Stimulated activated effector memory CD8-positive, alpha-beta T cell treated with anti-CD3 and anti-CD28 coated beads, Interleukin-12 subunit alpha, Interleukin-12 subunit beta, amount 100 ng/mL, for 72 hours (primary cell): ENCODE measurements at regions not wholly inside any gene's neighbourhood (a gene's known extent, or its start where the extent isn't known, plus 50 kb on each side); places are given as distances from the start of the nearest gene placed in this dataset.
"Not testable (repeated sequence)": the region's sequence is repeated elsewhere in the genome, so short reads cannot be mapped to it uniquely, and the experiment has no call there.

Source experiments
- ATAC-seq: fragments of 150-1000 bp; cut with Tn5 transposase; 2 replicates; pipeline ENCODE4 v1.10.0; 2021
- DNase-seq, 2 donors: peaks; one replicate each; pipeline ENCODE4 v3.0.0; 2021 to 2022; ENCODE audit warnings: low spot score in 2 of 2
- H3K27ac Mint-ChIP-seq: one replicate; pipeline ENCODE4 v1.8.0; 2022; ENCODE audit warnings: mild to moderate bottlenecking, mixed read lengths
- H3K36me3 Mint-ChIP-seq: one replicate; pipeline ENCODE4 v1.8.0; 2022; ENCODE audit warnings: mild to moderate bottlenecking, mixed read lengths
- H3K4me1 Mint-ChIP-seq: one replicate; pipeline ENCODE4 v1.8.0; 2022; ENCODE audit warnings: mixed read lengths
- H3K4me3 Mint-ChIP-seq: one replicate; pipeline ENCODE4 v1.8.0; 2022; ENCODE audit warnings: mild to moderate bottlenecking, mixed read lengths
- H3K9me3 Mint-ChIP-seq: one replicate; pipeline ENCODE4 v1.8.0; 2022; ENCODE audit warnings: mixed read lengths

DNA sequence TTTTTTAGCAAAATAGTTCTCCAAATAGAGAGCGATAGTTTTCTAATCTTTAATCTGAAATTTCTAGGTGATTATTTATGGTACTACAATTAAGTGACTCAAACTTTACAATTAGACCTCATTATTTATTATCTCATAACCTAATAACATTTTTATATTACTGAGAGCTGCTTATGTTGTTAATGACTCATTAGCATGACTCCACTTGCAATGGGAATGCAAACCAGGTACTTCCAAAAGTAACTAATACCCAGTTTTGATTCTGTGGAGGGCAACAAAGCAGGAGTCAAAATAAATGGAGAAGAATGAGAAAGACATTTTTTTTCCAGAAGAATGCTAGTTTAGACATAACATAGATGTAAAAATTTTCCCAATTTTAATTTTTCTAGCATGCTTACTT, 466.0 kb downstream of the PLK2 start:
- Mint-ChIP-seq H3K27ac (no peak overlapping the region), H3K9me3 (peaks cover 7% of the 10 kb centered on the region), H3K4me1 (no peaks in the 10 kb centered on the region), H3K36me3 (no peaks in the 10 kb centered on the region), H3K4me3 (no peak overlapping the region)
- ATAC-seq (no peak), DNase-seq (no peak)

DNA sequence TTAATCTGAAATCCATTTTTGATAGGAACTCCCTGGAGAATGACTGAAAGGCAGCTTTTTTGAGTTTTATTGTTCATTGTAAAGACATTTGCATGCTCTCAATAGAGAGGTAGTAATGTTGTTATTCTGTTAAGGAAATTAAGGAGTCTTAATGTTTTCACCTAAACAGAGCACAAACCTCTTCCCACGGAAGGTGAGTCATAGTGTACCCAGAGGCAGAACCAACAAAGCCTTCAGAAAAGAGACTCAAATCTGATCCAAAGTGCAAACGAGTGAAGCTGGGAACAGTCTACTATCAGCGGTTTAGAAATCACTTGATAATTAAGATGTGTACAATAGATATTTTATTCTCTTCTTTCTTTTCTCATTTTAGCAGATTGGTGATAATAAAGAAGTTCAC, 470.5 kb downstream of the PLK2 start:
- no peaks in the 10 kb centered on the region for H3K4me1 Mint-ChIP-seq
- H3K27ac Mint-ChIP-seq, result no peak overlapping the region
- no peak overlapping the region for H3K4me3 Mint-ChIP-seq
- no peaks in the 10 kb centered on the region for H3K36me3 Mint-ChIP-seq
- no peaks in the 10 kb centered on the region for H3K9me3 Mint-ChIP-seq
- ATAC-seq, result no peak
- DNase-seq, result no peak

DNA sequence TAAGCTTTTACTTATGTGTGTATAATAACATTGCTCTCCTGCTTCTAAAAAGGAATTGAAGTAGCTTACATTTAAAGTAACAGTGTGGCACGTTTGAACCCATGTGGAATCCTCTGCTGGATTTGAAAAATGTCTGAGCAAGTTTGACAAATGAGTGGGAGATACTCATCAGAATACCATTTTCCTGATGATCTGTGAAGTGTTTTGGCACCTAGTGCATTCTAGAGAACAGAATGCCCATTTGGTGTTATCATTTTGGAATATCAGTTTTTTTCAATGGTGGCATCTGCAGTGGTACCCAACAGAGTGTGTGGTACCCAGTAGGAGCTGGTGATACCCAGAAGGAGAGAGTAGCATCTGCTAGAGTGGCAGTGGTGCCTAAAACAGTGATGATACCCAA, 471.1 kb downstream of the PLK2 start:
- no peaks in the 10 kb centered on the region for H3K4me1 Mint-ChIP-seq
- no peaks in the 10 kb centered on the region for H3K36me3 Mint-ChIP-seq
- ATAC-seq (no peak), DNase-seq (no peak)
- no peaks in the 10 kb centered on the region for H3K9me3 Mint-ChIP-seq
- no peak overlapping the region for H3K27ac Mint-ChIP-seq
- H3K4me3 Mint-ChIP-seq, result no peak overlapping the region

DNA sequence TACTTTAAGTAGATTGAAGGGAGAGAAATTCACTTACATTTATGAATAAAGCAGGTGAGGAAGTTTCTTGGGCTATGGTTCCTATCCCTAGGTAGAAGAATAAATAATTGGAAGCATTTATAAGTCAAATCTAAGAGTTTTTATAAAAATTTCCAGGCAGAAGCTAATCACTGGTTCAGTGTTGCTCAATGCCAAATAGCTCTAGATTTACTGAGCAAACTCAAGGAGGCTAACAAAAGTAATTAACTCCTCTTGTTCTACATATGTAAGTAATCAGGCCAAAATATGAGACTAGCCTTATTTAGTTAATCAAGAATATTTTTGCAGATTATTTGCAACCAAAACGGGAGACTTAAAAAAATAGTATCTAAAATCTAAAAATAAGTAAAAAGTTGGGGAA, 472.3 kb downstream of the PLK2 start:
- Mint-ChIP-seq H3K9me3 (no peaks in the 10 kb centered on the region), H3K4me1 (no peaks in the 10 kb centered on the region), H3K27ac (no peak overlapping the region), H3K4me3 (no peak overlapping the region), H3K36me3 (no peaks in the 10 kb centered on the region)
- DNase-seq, result no peak
- no peak for ATAC-seq

DNA sequence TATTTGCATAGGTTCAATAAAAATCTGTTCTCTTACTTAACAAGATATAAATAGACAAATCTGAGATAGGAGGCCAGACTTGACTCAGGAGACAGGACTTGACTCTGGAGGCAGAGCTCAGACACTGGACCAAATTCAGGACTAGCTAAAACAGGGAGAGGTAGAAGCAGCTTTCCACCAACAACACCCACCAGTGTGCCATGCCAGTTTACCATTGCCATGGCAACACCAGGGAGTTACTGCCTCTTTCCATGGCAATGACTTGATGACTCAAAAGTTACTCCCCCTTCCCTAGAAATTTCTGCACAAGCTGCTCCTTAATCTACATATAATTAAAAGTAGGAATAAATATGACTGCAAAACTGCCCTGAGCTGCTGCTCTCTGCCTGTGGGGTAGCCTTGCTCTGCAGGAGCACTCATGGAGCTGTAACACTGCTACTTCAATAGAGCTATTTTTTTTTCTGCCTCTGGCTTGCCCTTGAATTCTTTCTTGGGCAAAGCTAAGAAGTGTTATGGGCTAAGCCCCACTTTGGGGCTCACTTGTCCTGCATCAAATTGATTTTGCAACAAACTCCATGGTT, 473.0 kb downstream of the PLK2 start:
- no peaks in the 10 kb centered on the region for H3K4me1 Mint-ChIP-seq
- DNase-seq (no peak), ATAC-seq (no peak)

DNA sequence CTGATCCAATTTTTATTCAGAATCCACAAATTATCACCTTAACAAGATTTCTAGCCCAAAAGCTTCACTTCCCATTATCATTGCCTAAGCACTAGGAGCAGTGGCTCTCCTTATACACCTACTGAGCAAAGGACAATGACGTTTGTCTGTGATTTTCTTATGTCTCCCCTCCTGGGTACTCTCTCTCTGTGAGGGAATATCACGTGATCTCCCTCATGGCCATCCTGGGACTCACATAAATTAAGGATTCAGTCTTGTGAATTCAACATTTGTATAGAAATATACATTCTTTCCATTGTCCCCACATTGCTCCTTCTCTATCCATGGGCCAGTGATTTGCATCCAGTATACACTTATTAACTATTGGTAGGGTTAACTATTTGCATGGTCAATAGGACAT, 476.5 kb downstream of the PLK2 start:
- H3K9me3 Mint-ChIP-seq, result no peaks in the 10 kb centered on the region
- H3K27ac Mint-ChIP-seq, result no peak overlapping the region
- H3K36me3 Mint-ChIP-seq, result no peaks in the 10 kb centered on the region
- no peaks in the 10 kb centered on the region for H3K4me1 Mint-ChIP-seq
- no peak for ATAC-seq
- H3K4me3 Mint-ChIP-seq, result no peak overlapping the region
- DNase-seq, result no peak

More for the DNA sequence above, 473.0 kb downstream of the PLK2 start:
- Mint-ChIP-seq H3K4me3 (no peak overlapping the region), H3K36me3 (no peaks in the 10 kb centered on the region), H3K9me3 (no peaks in the 10 kb centered on the region), H3K27ac (no peak overlapping the region)

DNA sequence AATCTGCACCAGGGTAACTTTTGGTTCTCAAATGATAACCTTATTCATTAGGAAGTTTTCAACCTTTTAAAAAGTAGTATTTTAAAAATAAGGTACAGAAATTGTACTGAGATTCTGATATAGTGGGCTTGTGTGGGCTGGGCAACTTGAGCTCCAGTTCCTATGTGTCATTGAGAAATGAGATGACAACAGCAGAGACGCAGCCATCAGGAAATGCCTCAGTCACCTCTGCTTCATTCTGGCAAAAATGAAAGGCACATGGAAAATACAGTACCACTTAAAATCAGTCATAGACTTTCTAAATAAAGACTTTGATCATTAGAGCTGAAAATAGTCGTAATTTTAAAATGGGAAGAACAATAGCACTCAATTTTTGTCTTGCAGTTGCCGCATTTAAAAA, 480.2 kb downstream of the PLK2 start:
- no peak overlapping the region for H3K4me3 Mint-ChIP-seq
- ATAC-seq, result no peak
- no peaks in the 10 kb centered on the region for H3K9me3 Mint-ChIP-seq
- H3K36me3 Mint-ChIP-seq, result no peaks in the 10 kb centered on the region
- H3K27ac Mint-ChIP-seq, result no peak overlapping the region
- DNase-seq, result no peak
- H3K4me1 Mint-ChIP-seq, result no peaks in the 10 kb centered on the region

DNA sequence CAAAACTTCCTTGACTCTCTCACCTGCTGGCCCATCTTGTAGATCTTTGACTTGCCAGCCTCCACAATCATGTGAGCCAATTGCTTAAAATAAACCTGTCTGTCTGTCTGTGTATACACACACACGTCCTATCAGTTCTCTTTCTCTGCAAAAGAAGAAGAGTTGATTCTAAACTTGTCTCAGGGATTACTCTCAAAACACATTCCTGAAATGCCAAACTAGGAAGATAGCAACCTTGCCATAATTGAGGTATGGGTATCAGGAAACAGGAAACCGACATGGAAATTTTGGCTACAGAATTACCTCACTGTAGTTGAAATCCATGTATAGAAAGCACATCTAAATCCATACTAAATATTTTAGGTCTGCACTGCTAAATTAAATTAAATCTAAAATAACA, 483.4 kb downstream of the PLK2 start:
- Mint-ChIP-seq H3K4me1 (no peaks in the 10 kb centered on the region), H3K9me3 (no peaks in the 10 kb centered on the region), H3K36me3 (no peaks in the 10 kb centered on the region), H3K4me3 (no peak overlapping the region), H3K27ac (no peak overlapping the region)
- DNase-seq (no peak), ATAC-seq (no peak)

DNA sequence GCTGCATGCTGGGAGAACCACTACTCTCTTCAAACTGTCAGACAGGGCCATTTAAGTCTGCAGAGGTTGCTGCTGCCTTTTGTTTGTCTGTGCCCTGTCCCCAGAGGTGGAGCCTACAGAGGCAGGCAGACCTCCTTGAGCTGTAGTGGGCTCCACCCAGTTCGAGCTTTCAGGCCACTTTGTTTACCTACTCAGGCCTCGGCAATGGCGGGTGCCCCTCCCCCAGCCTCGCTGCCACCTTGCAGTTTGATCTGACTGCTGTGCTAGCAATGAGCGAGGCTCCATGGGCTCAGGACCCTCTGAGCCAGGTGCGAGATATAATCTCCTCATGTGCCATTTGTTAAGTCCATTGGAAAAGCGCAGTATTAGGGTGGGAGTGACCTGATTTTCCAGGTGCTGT, 487.8 kb downstream of the PLK2 start:
- H3K36me3 Mint-ChIP-seq, H3K27ac Mint-ChIP-seq: not testable (repeated sequence)

DNA sequence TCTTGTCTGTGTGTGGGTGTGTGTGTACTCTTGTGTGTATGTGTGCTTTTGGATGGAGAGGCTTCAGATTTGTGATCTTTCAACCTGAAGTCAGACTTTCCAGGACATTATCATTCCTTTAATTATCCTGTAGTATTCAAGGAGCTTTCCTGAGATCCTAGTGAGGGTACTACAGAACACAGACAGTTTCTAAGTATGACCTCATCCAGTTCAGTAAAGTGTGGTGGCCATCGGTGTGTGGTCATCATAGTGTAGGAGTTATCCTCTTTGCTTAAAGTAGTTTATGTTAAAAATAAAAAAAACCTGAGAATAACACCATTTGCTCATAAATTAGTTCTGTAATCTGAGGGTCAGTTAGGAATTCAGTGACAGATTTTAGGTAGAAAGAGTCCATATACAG, 478.0 kb upstream of the ACTBL2 start:
- Mint-ChIP-seq H3K27ac (no peak overlapping the region), H3K9me3 (peaks cover 7% of the 10 kb centered on the region), H3K4me1 (no peaks in the 10 kb centered on the region), H3K4me3 (no peak overlapping the region), H3K36me3 (no peaks in the 10 kb centered on the region)
- no peak for DNase-seq
- no peak for ATAC-seq

More for the DNA sequence above, 487.8 kb downstream of the PLK2 start:
- not testable (repeated sequence) for ATAC-seq, DNase-seq, H3K9me3 Mint-ChIP-seq, H3K4me3 Mint-ChIP-seq, H3K4me1 Mint-ChIP-seq

DNA sequence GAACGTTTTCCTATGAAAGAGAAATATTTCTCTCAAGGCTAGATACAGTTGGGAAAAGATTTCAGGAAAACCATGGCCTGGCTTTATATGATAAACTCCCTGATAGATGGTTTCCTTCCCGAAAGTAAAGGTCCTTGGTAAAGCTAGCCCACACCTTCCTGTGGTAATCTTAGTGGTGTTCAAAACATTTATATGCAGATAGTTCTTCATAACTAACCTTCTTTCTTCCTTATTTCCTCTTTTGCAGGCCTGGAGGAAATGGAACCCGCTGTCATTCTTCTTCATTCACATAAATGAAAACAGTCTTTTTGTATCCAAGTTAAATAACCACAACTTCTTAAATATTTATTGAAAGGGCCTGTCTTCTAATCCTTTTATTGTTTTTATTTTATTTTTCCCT, 474.0 kb upstream of the ACTBL2 start:
- no peaks in the 10 kb centered on the region for H3K36me3 Mint-ChIP-seq
- no peak for DNase-seq
- H3K4me3 Mint-ChIP-seq, result no peak overlapping the region
- no peak for ATAC-seq
- H3K4me1 Mint-ChIP-seq, result no peaks in the 10 kb centered on the region
- no peaks in the 10 kb centered on the region for H3K9me3 Mint-ChIP-seq
- H3K27ac Mint-ChIP-seq, result no peak overlapping the region

DNA sequence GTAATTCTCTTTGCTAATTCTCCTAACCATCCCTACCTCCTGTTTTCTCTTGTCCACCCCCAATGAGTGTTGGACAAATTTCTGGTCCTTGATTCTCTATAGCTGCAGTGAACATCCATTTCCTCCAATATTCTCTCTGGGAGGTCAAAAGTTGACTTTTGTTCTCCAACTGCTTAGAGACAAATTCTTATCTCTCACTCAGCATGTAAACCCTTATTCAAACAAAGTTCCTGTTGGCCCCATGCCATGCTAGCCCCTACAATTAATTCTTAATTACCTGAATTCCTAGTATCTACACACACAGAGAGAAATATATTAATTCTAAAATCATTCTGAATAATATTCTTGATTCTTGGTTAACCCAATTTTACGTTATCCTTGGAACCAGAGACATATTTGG, 472.9 kb upstream of the ACTBL2 start:
- Mint-ChIP-seq H3K36me3 (no peaks in the 10 kb centered on the region), H3K4me1 (no peaks in the 10 kb centered on the region), H3K4me3 (no peak overlapping the region), H3K27ac (no peak overlapping the region), H3K9me3 (no peaks in the 10 kb centered on the region)
- no peak for ATAC-seq
- no peak for DNase-seq

DNA sequence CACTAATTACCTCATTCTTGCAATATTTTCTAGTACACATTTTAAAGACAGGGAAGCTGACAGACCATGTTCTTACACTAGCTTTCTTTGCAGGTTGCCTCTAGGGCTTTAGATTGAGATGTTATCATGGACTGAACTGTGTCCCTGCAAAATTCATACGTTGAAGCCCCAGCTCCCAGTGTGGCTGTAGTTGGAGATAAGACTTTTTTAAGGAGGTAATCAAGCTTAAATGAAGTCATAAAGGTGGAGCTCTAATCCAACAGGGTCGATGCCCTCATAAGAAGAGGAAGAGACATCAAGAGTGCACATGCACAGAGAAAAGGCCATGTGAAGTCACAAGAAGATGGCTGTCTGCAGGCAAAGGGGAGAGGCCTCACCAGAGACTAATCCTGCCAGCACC, 471.2 kb upstream of the ACTBL2 start:
- H3K36me3 Mint-ChIP-seq, result no peaks in the 10 kb centered on the region
- H3K4me1 Mint-ChIP-seq, result no peaks in the 10 kb centered on the region
- no peaks in the 10 kb centered on the region for H3K9me3 Mint-ChIP-seq
- ATAC-seq (no peak), DNase-seq (no peak)
- H3K4me3 Mint-ChIP-seq, result no peak overlapping the region
- H3K27ac Mint-ChIP-seq, result no peak overlapping the region

DNA sequence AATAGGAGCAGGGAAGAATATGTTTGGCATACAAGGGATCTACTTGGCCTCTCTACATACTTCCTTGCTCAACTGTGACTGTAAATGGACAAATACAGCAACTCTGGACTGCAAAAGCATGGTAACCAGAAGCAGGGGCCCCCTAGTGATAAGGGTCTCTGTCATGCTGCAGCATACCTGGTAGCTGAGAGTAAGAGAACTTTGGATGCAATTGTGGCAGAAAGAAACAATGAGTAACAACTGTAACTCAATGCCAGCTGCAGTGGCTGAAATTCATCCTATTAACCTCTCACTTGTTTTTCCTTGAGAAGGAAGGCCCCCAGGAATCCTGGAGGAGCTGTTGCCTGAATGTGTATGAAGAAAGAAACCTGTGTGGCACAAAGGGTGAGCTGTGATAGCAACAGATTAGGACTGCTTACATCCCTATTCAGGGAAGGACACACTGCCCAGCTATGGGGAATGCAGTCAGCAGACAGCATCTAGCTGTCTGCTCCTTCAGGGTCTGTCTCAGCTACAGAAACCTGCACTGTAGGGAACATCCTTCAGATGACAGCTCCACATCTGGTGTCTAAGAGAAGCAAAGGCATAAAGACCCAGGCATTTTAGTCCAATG, 468.1 kb upstream of the ACTBL2 start:
- ATAC-seq (no peak), DNase-seq (no peak)
- Mint-ChIP-seq H3K9me3 (no peaks in the 10 kb centered on the region), H3K4me1 (no peaks in the 10 kb centered on the region), H3K27ac (no peak overlapping the region), H3K4me3 (no peak overlapping the region), H3K36me3 (no peaks in the 10 kb centered on the region)

DNA sequence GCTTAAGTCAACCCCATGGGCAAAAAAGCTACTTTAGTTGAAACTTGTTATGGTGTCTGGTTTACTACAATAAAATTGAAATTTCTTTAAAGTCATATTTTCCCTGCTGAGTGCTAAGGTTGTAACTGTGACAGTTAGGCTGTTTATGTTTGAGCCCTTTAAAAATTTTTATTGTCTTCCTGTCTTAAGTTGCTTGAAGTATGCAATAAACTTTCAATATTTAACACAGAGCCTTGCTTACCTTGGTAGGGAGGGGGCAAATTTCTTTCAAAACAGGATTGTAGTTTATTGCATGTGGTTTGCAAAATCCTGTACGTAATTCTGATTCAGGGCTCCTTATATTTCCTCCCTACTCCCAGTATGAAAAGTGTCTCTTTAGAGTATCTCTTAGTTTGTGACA, 465.5 kb upstream of the ACTBL2 start:
- Mint-ChIP-seq H3K36me3 (no peaks in the 10 kb centered on the region), H3K4me1 (no peaks in the 10 kb centered on the region), H3K27ac (no peak overlapping the region), H3K4me3 (no peak overlapping the region), H3K9me3 (no peaks in the 10 kb centered on the region)
- no peak for DNase-seq
- no peak for ATAC-seq

DNA sequence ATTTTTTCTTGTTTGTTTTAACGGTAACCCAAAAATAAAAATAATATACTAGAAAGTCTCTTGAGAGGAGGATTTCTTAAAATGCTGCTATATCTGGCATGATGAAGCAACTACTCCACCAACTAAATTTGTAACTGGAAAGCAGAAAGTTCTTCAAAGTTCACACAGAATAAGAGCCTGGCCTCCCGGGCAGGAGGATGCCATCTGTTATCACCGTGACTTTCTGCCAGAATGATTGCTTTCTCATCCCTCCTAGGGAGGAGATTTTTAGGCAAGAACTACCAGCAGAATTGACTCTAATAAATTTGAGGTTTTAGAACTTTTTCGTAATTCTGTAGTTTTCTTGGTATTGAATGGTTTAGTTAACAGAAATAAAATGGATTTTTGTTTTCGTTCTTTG, 464.6 kb upstream of the ACTBL2 start:
- ATAC-seq (no peak), DNase-seq (no peak)
- Mint-ChIP-seq H3K36me3 (no peaks in the 10 kb centered on the region), H3K4me3 (no peak overlapping the region), H3K4me1 (no peaks in the 10 kb centered on the region), H3K27ac (no peak overlapping the region), H3K9me3 (no peaks in the 10 kb centered on the region)

DNA sequence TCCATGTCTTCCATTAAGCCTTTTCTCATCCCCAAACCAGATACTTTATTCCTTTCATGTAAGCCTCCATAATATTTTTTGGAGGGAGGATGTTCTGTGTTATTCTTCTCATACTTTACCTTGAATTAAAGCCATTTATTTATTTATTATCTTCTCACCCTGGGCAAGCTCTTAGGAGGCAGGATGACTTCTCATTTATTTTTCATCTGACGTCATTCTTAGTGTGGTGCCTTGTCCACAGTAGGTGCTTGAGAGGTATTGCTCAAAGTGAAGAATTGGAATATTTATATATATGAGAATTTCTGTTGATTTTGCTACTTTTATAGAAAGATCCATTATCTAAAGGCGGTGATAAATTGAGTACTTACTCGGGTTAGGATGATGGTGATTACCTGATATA, 458.3 kb upstream of the ACTBL2 start:
- Mint-ChIP-seq H3K27ac (no peak overlapping the region), H3K4me3 (no peak overlapping the region), H3K36me3 (no peaks in the 10 kb centered on the region), H3K9me3 (peaks cover 4% of the 10 kb centered on the region), H3K4me1 (no peaks in the 10 kb centered on the region)
- ATAC-seq, result no peak
- no peak for DNase-seq
